ENCODE measurements at regions not wholly inside any gene's neighbourhood (a gene's known extent, or its start where the extent isn't known, plus 50 kb on each side); places are given as distances from the start of the nearest gene placed in this dataset.

GRCh38 chr5:111583758-111584203 lies 71.4 kb upstream of the STARD4 start:
- Mint-ChIP-seq H3K9me3 (peaks cover 6% of the 10 kb centered on the region), H3K4me3 (no peak overlapping the region), H3K27ac (no peak overlapping the region), H3K4me1 (peaks cover 13% of the 10 kb centered on the region), H3K27me3 (ENCODE audit: low read depth) (no peaks in the 10 kb centered on the region), H3K36me3 (peaks cover under 1% of the 10 kb centered on the region)
- TF ChIP-seq, protein P1, sequence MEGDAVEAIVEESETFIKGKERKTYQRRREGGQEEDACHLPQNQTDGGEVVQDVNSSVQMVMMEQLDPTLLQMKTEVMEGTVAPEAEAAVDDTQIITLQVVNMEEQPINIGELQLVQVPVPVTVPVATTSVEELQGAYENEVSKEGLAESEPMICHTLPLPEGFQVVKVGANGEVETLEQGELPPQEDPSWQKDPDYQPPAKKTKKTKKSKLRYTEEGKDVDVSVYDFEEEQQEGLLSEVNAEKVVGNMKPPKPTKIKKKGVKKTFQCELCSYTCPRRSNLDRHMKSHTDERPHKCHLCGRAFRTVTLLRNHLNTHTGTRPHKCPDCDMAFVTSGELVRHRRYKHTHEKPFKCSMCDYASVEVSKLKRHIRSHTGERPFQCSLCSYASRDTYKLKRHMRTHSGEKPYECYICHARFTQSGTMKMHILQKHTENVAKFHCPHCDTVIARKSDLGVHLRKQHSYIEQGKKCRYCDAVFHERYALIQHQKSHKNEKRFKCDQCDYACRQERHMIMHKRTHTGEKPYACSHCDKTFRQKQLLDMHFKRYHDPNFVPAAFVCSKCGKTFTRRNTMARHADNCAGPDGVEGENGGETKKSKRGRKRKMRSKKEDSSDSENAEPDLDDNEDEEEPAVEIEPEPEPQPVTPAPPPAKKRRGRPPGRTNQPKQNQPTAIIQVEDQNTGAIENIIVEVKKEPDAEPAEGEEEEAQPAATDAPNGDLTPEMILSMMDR (IDR thresholded peaks at IDR 0.05; ENCODE audit: unreplicated experiment) = no peak
- DNase-seq (ENCODE audit: low spot score in 2 of 2, unreplicated experiment in 2 of 2) = no peak

DNA sequence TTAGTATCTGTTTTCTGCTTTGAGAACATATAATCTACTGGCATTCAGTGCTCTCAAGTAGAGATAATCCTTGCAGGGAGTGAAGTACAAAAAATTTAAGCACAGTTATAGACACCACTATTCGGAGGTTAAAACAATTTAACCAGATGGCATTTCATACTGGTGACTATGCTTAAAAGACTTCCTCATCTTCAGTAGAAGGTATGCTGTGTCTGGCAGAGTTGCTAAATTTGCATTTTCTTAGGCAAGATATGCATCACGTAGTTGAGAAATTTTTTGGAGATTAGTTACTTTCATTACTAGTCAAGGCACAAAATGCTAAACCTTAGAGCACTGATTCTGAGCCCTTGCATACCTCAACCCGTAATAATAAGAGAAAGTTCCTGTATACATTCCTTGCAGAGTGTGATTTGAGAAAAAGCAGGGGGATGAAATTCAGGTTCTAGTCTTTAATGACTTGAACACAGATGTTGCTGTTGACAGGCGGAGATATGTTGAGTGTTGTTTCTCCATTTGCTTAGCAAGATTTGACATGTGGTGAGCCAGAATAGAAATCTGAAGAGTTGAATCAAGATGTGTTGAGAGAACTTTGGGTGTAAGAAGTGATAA lies 70.8 kb upstream of the STARD4 start:
- Mint-ChIP-seq H3K4me1 (peaks cover 13% of the 10 kb centered on the region), H3K27ac (no peak overlapping the region), H3K27me3 (ENCODE audit: low read depth) (no peaks in the 10 kb centered on the region), H3K9me3 (peaks cover 11% of the 10 kb centered on the region), H3K36me3 (peaks cover 4% of the 10 kb centered on the region), H3K4me3 (no peak overlapping the region)
- no peak for DNase-seq (ENCODE audit: low spot score in 2 of 2, unreplicated experiment in 2 of 2)
- TF ChIP-seq, protein P1 (IDR thresholded peaks at IDR 0.05; ENCODE audit: unreplicated experiment) = no peak

GRCh38 chr5:111582451-111582850 lies 70.1 kb upstream of the STARD4 start:
- Mint-ChIP-seq H3K27ac (no peak overlapping the region), H3K9me3 (peaks cover 11% of the 10 kb centered on the region), H3K27me3 (ENCODE audit: low read depth) (no peaks in the 10 kb centered on the region), H3K4me3 (no peak overlapping the region), H3K4me1 (peaks cover 13% of the 10 kb centered on the region), H3K36me3 (peaks cover 4% of the 10 kb centered on the region)
- DNase-seq (ENCODE audit: low spot score in 2 of 2, unreplicated experiment in 2 of 2) = no peak
- TF ChIP-seq, protein P1 (IDR thresholded peaks at IDR 0.05; ENCODE audit: unreplicated experiment) = no peak

DNA sequence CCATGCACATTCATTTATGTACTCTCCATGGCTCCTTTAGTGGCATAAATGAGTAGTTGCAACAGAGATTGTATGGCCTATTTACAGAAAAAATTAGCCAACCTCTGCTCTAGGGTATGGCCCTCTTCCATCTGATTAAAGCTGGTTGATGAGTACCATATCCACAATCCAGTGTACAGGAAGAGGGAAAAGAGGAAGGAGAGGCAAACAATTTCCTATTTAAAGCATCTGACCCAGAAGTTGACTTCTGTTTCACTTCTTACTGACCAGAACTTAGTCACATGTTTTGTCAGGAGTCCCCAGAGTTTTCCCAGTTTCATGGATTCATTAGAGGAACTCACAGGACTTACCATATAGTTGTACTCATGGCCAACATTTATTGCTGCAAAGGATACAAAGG lies 68.6 kb upstream of the STARD4 start:
- no peak overlapping the region for H3K4me3 Mint-ChIP-seq

DNA sequence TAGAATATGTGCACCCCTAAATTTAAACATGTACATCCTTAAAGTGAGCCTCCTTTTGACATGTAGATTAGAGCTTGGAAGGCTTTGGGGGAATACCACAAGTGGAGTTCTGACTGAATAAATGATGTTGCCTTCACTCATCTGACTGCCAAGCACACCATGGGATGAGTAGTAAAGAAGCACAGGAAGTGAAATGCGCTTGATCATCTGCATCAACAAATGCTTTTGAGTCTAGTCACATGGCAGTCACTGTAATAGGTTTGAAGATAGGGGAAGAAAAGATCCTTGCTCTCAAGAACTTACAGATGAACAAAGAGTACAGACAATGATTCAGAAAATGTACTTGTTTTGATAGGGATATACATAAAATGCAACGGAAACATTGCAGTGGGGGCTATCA lies 62.0 kb upstream of the STARD4 start:
- Mint-ChIP-seq H3K27ac (no peak overlapping the region), H3K27me3 (ENCODE audit: low read depth) (no peaks in the 10 kb centered on the region), H3K9me3 (peaks cover 33% of the 10 kb centered on the region), H3K4me3 (no peak overlapping the region), H3K4me1 (no peaks in the 10 kb centered on the region), H3K36me3 (peaks cover 4% of the 10 kb centered on the region)
- TF ChIP-seq, protein P1 (IDR thresholded peaks at IDR 0.05; ENCODE audit: unreplicated experiment) = no peak
- DNase-seq (ENCODE audit: low spot score in 2 of 2, unreplicated experiment in 2 of 2) = no peak

More for the DNA sequence above, 68.6 kb upstream of the STARD4 start:
- no peaks in the 10 kb centered on the region for H3K27me3 Mint-ChIP-seq (ENCODE audit: low read depth)
- peaks cover 11% of the 10 kb centered on the region for H3K9me3 Mint-ChIP-seq
- H3K27ac Mint-ChIP-seq = no peak overlapping the region
- peaks cover 4% of the 10 kb centered on the region for H3K36me3 Mint-ChIP-seq
- no peak for DNase-seq (ENCODE audit: low spot score in 2 of 2, unreplicated experiment in 2 of 2)
- TF ChIP-seq, protein P1 (IDR thresholded peaks at IDR 0.05; ENCODE audit: unreplicated experiment) = no peak
- peaks cover 13% of the 10 kb centered on the region for H3K4me1 Mint-ChIP-seq

All from mesothelial cell of epicardium (in vitro differentiated cells).